Activated CD4-positive, alpha-beta T cell treated with anti-CD3 and anti-CD28 coated beads, Interleukin-2, amount 50 U/mL, for 4 hours (primary cell): ENCODE measurements at regions not wholly inside any gene's neighbourhood (a gene's known extent, or its start where the extent isn't known, plus 50 kb on each side); places are given as distances from the start of the nearest gene placed in this dataset.
"Not testable (repeated sequence)": the region's sequence is repeated elsewhere in the genome, so short reads cannot be mapped to it uniquely, and the experiment has no call there.

Source experiments
- DNase-seq, 2 experiments: peaks; one replicate each; pipeline ENCODE4 v3.0.0-alpha.2; 2020

GRCh38 chr6:10343320-10343719 is 71.6 kb downstream of the TFAP2A start:
- no peak for DNase-seq

DNA sequence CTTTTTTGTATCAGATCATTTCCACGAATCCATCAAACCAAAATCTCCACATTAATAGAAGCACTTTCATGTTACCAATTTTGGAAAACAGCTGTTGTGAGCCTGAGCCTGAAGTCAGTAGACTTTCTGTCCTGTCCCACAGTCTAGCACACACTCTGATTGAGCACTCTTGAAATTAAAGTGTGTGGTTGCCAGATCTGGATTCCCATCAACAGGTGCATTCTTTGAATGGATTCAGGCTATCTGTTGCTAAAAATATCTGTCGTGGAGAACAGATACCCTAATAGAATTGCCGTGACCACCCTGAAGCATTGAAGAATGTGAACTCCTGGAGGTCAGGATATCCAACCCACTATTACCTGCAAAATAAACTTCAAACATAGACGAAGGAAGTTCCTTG is 73.3 kb downstream of the TFAP2A start:
- DNase-seq: no peak

DNA sequence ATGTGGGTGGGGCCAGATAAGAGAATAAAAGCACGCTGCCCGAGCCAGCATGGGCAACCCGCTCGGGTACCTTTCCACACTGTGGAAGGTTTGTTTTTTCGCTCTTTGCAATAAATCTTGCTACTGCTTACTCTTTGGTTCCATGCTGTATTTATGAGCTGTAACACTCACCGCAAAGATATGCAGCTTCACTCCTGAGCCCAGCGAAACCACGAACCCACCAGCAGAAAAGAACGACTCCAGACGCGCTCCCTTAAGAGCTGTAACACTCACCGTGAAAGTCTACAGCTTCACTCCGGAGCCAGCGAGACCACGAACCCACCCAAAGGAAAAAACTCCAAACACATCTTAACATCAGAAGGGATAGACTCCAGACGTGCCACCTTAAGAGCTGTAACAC is 76.7 kb downstream of the TFAP2A start:
- DNase-seq: no peak

- DNase-seq: not testable (repeated sequence)
Measured at GRCh38 chr6:10337376-10337775, 77.5 kb downstream of the TFAP2A start.

DNA sequence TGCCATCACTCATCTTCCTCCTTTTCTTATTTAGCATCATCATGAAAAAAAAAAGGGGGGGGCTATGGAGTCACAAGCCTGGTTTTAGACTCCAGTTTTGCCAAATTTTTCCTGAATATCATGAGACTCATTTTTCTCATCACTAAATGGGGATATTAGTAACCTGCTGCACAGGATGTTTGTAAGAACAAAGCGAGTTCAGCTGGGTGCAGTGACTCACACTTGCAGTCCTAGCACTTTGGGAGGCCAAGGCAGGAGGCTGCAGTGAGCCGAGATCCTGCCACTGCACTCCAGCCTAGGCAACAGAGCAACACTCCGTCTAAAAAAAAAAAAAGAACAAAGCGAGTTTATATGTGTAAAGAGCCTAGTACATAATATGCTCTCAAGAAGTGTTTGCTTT is 82.8 kb downstream of the TFAP2A start:
- DNase-seq: no peak

DNA sequence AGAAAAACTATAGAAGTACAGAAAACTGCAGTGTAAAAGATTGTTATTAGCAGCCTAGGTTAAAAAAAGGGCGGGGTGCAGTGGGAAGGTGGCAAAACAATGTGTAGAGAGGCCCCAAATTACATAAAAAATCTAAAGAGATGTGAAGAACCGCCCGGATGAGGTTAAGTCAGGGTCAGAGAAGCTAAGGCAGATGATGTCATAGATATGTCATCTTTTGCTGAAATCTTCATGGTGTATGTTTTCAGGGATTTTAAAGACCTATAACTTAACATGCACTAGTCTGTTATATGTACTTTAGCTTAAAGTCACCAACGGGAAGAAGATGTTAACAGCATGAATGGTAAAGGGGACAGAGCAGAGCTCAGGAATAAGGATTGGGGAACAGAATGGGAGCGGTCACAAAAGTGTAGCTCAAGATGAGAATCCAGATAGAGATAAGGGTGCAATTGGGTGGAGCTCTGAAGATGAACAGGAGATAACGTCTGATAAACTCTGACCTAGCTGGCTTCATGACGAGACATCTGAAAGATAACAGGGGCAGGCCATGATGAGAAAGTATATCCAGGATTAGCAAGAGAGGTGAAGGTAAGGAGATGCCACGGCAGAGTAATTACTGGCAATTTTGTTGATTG is 83.4 kb downstream of the TFAP2A start:
- no peak for DNase-seq

- DNase-seq: no peak
Measured at GRCh38 chr6:10330515-10330914, 84.4 kb downstream of the TFAP2A start.

- no peak for DNase-seq
Measured at GRCh38 chr6:10323018-10323417, 91.9 kb downstream of the TFAP2A start.

DNA sequence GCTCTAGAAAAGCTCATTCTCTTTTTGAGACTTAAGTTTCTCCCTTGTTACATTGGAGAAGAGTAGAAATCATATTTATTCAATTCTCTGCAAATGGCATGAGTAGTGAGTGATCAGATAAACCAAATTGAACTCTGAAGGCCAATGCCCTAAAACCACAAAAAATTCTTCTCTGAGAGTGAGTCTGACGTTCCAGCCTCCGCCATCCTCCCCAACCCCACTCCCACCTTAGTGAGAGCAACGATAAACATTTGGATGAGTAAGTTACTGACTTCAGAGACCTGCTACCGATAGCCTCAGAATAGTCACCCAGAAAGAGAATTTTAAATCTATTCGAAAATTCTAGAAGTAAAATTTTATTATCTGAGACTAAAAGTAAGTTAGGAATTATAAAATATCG is 94.6 kb downstream of the TFAP2A start:
- no peak for DNase-seq

DNA sequence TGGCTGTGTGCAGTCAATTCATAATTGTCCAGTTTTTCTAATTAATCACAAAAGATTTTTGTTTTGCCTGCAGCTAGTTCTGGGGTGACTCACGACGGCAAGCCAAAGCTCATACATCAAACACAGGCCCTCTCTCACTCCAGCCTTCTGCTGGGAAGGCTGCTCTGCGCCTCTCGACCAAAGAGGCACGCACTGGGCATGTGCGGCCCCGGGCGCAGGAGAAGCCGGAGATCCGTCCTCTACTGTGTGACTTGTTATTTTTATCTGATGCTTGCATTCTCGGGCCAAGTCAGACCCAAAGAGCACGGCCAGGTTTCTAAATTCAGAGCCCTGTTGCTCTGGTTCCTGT is 98.5 kb downstream of the TFAP2A start:
- DNase-seq: no peak

GRCh38 chr6:10315658-10316372 is 99.1 kb downstream of the TFAP2A start:
- DNase-seq: no peak

DNA sequence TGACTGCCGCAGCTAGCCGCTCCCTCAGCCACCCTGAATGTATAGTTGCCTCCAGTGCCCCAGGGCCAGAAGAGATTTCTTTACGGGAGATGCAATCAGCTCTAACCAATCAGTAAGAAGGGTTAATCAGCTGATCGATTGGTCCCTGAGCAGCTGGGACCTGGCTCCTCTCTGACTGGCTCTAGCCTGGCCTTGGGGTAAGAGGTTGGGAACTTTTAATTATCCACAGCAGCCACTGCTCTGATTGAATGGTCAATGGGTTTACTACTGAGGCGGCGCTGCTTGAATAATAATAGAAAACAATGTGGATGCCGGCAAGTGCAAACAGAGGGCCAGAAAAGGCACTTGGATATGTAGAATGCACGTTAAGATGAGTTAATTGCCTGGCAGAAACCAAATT is 99.8 kb downstream of the TFAP2A start:
- DNase-seq: no peak

GRCh38 chr6:10314163-10314955 is 100.5 kb downstream of the TFAP2A start:
- no peak for DNase-seq

GRCh38 chr6:10313799-10314162 is 101.1 kb downstream of the TFAP2A start:
- no peak for DNase-seq

- DNase-seq: no peak
Measured at GRCh38 chr6:10312445-10312844, 102.4 kb downstream of the TFAP2A start.

DNA sequence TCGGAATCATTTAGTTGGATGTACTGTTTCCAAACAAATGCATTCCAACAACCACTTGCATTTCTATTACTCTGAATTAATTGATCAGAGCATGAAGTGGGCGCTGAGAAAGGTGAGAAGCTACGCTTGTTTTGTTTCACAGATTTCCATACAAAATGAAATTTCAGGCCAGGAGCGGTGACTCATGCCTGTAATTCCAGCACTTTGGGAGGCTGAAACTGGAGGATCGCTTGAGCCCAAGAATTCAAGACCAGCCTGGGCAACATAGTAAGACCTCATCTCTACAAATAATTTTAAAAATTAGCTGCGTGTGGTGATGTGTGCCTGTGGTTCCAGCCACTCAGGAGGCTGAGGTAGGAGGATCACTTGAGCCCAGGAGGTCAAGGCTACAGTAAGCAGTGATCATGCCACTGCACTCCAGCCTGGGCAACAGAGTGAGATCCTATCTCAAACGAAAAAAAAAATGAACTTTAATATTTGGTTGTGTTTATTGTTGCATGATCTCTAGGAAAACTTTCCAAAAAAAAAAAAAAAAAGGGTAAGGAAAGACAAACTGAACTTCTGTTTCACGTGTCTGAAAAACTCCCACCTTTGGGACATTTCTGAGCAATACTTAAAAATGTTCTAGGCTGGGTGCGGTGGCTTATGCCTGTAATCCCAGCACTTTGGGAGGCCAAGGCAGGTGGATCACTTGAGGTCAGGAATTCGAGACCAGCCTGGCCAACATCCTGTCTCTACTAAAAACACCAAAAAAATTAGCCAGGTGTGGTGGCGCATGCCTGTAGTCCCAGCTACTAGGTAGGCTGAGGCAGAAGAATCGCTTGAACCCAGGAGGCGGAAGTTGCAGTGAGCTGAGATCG is 103.1 kb downstream of the TFAP2A start:
- DNase-seq: not testable (repeated sequence)

DNA sequence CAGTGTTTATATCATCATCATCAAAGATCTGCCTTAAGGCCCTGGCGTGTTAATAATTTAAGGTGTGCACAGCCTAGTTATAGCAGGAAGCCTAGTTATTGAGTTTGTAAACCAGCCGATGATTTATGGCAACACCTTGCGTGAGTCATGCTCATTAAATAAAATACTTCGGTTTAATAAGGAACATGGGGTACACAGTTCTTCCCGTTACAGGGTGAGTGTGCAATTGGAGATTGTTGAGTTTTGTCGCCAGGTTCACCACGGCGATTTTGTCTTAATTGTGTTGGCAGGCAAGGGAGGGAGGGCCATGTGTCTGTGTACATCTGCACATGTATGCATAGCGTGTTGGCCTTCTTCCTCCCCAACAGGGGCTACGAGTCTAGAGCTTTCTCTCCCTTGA is 104.0 kb downstream of the TFAP2A start:
- DNase-seq: no peak

DNA sequence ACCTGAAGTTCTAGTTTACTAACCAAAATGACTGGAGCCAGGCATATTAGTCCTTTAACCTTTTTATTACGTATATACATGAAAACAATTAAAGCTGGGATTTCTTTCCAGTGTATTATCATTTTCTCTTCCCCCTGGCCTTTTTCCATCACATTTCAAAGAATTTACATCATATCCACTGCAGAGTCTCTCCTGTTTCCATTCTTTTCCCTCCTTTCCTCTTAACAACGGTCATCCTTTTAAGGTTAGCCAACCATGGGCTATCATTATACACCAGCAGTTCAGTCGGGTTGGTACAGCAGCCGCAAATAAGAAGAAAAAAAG is 104.6 kb downstream of the TFAP2A start:
- no peak for DNase-seq

DNA sequence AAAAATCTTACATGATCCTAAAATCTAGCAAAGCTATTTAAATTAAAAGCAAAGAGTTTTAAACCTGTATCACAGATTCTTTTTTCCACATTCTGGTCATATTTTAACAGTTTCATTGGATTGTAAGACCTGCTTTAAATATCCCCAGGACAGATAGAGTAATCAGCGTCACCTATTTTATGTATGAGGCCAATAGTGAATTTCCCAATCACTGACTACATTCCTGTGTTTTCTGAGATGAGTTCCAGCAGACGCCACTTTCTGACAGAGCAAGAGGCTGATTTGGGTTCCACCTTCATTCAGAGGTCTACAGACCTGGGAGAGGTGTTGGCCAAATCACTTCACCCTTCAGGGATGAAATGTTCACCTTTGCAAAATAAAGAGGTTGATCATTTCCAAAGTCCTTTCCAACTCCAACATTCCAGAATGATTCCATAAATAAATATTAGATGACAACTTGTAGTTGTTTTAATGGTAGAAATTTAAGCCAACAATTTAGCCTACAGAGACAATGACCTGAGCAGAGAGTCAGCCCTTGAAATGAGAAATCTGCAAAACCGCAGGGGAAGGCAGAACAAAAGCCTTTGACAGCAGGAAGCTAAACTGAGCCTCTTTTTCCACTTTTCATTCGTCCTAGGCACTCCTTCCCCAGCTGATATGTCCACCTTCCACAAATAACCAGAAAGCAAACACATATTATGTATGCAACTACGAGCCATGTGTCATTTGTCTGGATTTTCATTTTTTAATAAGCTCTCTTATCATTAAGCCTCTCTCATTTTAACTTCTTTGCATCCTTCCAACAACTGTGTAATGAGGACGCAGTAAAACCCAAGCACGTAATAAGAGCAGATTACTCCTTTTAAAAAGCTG is 105.2 kb downstream of the TFAP2A start:
- no peak for DNase-seq

DNA sequence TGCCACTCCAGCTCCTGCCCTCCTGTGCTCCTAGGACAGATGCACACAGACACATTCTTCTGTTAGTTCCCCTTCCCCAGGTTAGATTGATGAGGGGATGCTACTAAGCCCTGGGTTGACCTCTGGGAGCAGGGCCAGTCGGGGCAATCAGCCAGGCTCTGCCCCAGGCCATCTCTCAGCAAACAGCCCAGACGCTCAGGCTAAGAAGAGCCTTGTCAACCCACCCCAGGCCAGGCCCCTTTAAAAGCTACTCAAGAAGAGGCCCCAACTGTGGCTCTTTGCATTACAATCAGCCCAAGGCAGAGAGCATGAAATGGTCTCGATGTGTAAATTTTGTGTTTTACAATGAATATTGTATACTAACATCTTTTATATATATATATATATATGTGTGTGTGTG is 107.4 kb downstream of the TFAP2A start:
- DNase-seq: no peak

- DNase-seq: no peak
Measured at GRCh38 chr6:10307028-10307427, 107.8 kb downstream of the TFAP2A start.

GRCh38 chr6:10305790-10306415 is 109.0 kb downstream of the TFAP2A start:
- no peak for DNase-seq
